ENCODE measurements at regions not wholly inside any gene's neighbourhood (a gene's known extent, or its start where the extent isn't known, plus 50 kb on each side); places are given as distances from the start of the nearest gene placed in this dataset.

GRCh38 chr4:129604632-129605255 lies 508.8 kb downstream of the C4orf33 start:
- no peak for TF ChIP-seq CTCF (conservative IDR thresholded peaks at IDR 0.05 in 1 of 2, IDR thresholded peaks at IDR 0.05 in 1 of 2; ENCODE audit: low read depth in 1 of 2, low read length in 2 of 2)
- TF ChIP-seq EZH2 (IDR thresholded peaks at IDR 0.05; ENCODE audit: low read length, missing control alignments): no peak

Data from fibroblast of lung (primary cell).